ENCODE measurements at regions not wholly inside any gene's neighbourhood (a gene's known extent, or its start where the extent isn't known, plus 50 kb on each side); places are given as distances from the start of the nearest gene placed in this dataset.

GRCh38 chr17:14873996-14874395 lies 391.1 kb downstream of the PMP22 start:
- TF ChIP-seq EP300 (IDR thresholded peaks at IDR 0.05; ENCODE audit: borderline replicate concordance) = no peak
- TF ChIP-seq USF1 (IDR thresholded peaks at IDR 0.05) = no peak
- no peak for TF ChIP-seq MAX (IDR thresholded peaks at IDR 0.05)
- no peak for TF ChIP-seq NFIC (IDR thresholded peaks at IDR 0.05)
- TF ChIP-seq REST (IDR thresholded peaks at IDR 0.05; ENCODE audit: low read depth) = no peak
- no peak for TF ChIP-seq TEAD4 (IDR thresholded peaks at IDR 0.05)
- TF ChIP-seq EGR1 (IDR thresholded peaks at IDR 0.05) = no peak
- no peak for TF ChIP-seq FOXM1 (IDR thresholded peaks at IDR 0.05; ENCODE audit: borderline replicate concordance, low read depth)
- no peak for TF ChIP-seq RAD21 (IDR thresholded peaks at IDR 0.05; ENCODE audit: low read depth)
- TF ChIP-seq TAF1 (IDR thresholded peaks at IDR 0.05; ENCODE audit: low read depth) = no peak
- TF ChIP-seq YY1 (IDR thresholded peaks at IDR 0.05; ENCODE audit: low read depth) = no peak
- no peak for TF ChIP-seq CREB1 (IDR thresholded peaks at IDR 0.05; ENCODE audit: low read depth)
- TF ChIP-seq CEBPB (IDR thresholded peaks at IDR 0.05) = no peak
- no peak for TF ChIP-seq TCF12 (IDR thresholded peaks at IDR 0.05; ENCODE audit: low read depth)
- no peak for TF ChIP-seq ZBTB7A (IDR thresholded peaks at IDR 0.05; ENCODE audit: low read depth)

GRCh38 chr17:14873540-14873939 lies 391.6 kb downstream of the PMP22 start:
- no peak for TF ChIP-seq NFIC (IDR thresholded peaks at IDR 0.05)
- TF ChIP-seq EGR1 (IDR thresholded peaks at IDR 0.05) = no peak
- no peak for TF ChIP-seq RAD21 (IDR thresholded peaks at IDR 0.05; ENCODE audit: low read depth)
- no peak for TF ChIP-seq FOXM1 (IDR thresholded peaks at IDR 0.05; ENCODE audit: borderline replicate concordance, low read depth)
- TF ChIP-seq USF1 (IDR thresholded peaks at IDR 0.05) = no peak
- no peak for TF ChIP-seq CREB1 (IDR thresholded peaks at IDR 0.05; ENCODE audit: low read depth)
- no peak for TF ChIP-seq TEAD4 (IDR thresholded peaks at IDR 0.05)
- no peak for TF ChIP-seq TCF12 (IDR thresholded peaks at IDR 0.05; ENCODE audit: low read depth)
- TF ChIP-seq REST (IDR thresholded peaks at IDR 0.05; ENCODE audit: low read depth) = no peak
- no peak for TF ChIP-seq EP300 (IDR thresholded peaks at IDR 0.05; ENCODE audit: borderline replicate concordance)
- no peak for TF ChIP-seq ZBTB7A (IDR thresholded peaks at IDR 0.05; ENCODE audit: low read depth)
- TF ChIP-seq CEBPB (IDR thresholded peaks at IDR 0.05) = no peak
- TF ChIP-seq MAX (IDR thresholded peaks at IDR 0.05) = no peak
- TF ChIP-seq YY1 (IDR thresholded peaks at IDR 0.05; ENCODE audit: low read depth) = no peak

GRCh38 chr17:14871921-14872320 lies 393.2 kb downstream of the PMP22 start:
- TF ChIP-seq RAD21 (IDR thresholded peaks at IDR 0.05; ENCODE audit: low read depth) = no peak
- TF ChIP-seq NFIC (IDR thresholded peaks at IDR 0.05) = no peak
- no peak for TF ChIP-seq TAF1 (IDR thresholded peaks at IDR 0.05; ENCODE audit: low read depth)

GRCh38 chr17:14866266-14866665 lies 398.9 kb downstream of the PMP22 start:
- TF ChIP-seq EP300 (IDR thresholded peaks at IDR 0.05; ENCODE audit: borderline replicate concordance) = no peak
- no peak for TF ChIP-seq ZBTB7A (IDR thresholded peaks at IDR 0.05; ENCODE audit: low read depth)
- TF ChIP-seq REST (IDR thresholded peaks at IDR 0.05; ENCODE audit: low read depth) = no peak
- TF ChIP-seq MAX (IDR thresholded peaks at IDR 0.05) = no peak
- no peak for TF ChIP-seq YY1 (IDR thresholded peaks at IDR 0.05; ENCODE audit: low read depth)
- TF ChIP-seq USF1 (IDR thresholded peaks at IDR 0.05) = no peak

All from Ishikawa (cell line).